ENCODE measurements at regions not wholly inside any gene's neighbourhood (a gene's known extent, or its start where the extent isn't known, plus 50 kb on each side); places are given as distances from the start of the nearest gene placed in this dataset.

GRCh38 chrX:7789200-7789599, 53.8 kb upstream of the VCX start:
- no peaks in the 10 kb centered on the region for H3K9me3 ChIP-seq
- intact Hi-C loops (cut with DNase I): no loop called here

GRCh38 chrX:7788334-7788733, 54.6 kb upstream of the VCX start:
- no peak overlapping the region for H3K27ac ChIP-seq
- H3K36me3 ChIP-seq: no peaks in the 10 kb centered on the region
- H3K9me3 ChIP-seq: no peaks in the 10 kb centered on the region
- no peak for DNase-seq
- no peak for TF ChIP-seq CTCF (IDR thresholded peaks at IDR 0.05)
- H3K27me3 ChIP-seq: no peaks in the 10 kb centered on the region
- H3K4me3 ChIP-seq: no peak overlapping the region
- ATAC-seq: no peak
- no peaks in the 10 kb centered on the region for H3K4me1 ChIP-seq
- intact Hi-C loops (cut with DNase I): no loop called here

More at GRCh38 chrX:7789200-7789599, 53.8 kb upstream of the VCX start:
- no peak for TF ChIP-seq CTCF (IDR thresholded peaks at IDR 0.05)
- H3K27ac ChIP-seq: no peak overlapping the region
- H3K4me3 ChIP-seq: no peak overlapping the region
- no peaks in the 10 kb centered on the region for H3K4me1 ChIP-seq
- no peaks in the 10 kb centered on the region for H3K36me3 ChIP-seq
- no peaks in the 10 kb centered on the region for H3K27me3 ChIP-seq
- ATAC-seq (no peak), DNase-seq (no peak)

- no peaks in the 10 kb centered on the region for H3K36me3 ChIP-seq
- H3K4me1 ChIP-seq: no peaks in the 10 kb centered on the region
- no peak for ATAC-seq
- intact Hi-C loops (cut with DNase I): no loop called here
- H3K9me3 ChIP-seq: no peaks in the 10 kb centered on the region
- no peaks in the 10 kb centered on the region for H3K27me3 ChIP-seq
- no peak for TF ChIP-seq CTCF (IDR thresholded peaks at IDR 0.05)
- no peak overlapping the region for H3K4me3 ChIP-seq
- DNase-seq: no peak
- H3K27ac ChIP-seq: no peak overlapping the region
These were observed 55.3 kb upstream of the VCX start for GRCh38 chrX:7787714-7788113.

- no peak for DNase-seq
These were observed 58.4 kb upstream of the VCX start for GRCh38 chrX:7784580-7784979.

GRCh38 chrX:7779644-7780043, 63.3 kb upstream of the VCX start:
- Histone ChIP-seq H3K9me3 (no peaks in the 10 kb centered on the region), H3K36me3 (no peaks in the 10 kb centered on the region), H3K27ac (no peak overlapping the region), H3K4me3 (no peak overlapping the region), H3K27me3 (no peaks in the 10 kb centered on the region), H3K4me1 (no peaks in the 10 kb centered on the region)
- intact Hi-C loops (cut with DNase I): no loop called here
- TF ChIP-seq CTCF (IDR thresholded peaks at IDR 0.05): no peak
- no peak for DNase-seq
- no peak for ATAC-seq

More at GRCh38 chrX:7784580-7784979, 58.4 kb upstream of the VCX start:
- no peaks in the 10 kb centered on the region for H3K27me3 ChIP-seq
- H3K27ac ChIP-seq: no peak overlapping the region
- no peaks in the 10 kb centered on the region for H3K36me3 ChIP-seq
- no peaks in the 10 kb centered on the region for H3K4me1 ChIP-seq
- no peak for TF ChIP-seq CTCF (IDR thresholded peaks at IDR 0.05)
- no peak overlapping the region for H3K4me3 ChIP-seq
- no peak for ATAC-seq
- no peaks in the 10 kb centered on the region for H3K9me3 ChIP-seq
- intact Hi-C loops (cut with DNase I): no loop called here

GRCh38 chrX:7775987-7776386, 67.0 kb upstream of the VCX start:
- DNase-seq (no peak), ATAC-seq (no peak)
- Histone ChIP-seq H3K9me3 (no peaks in the 10 kb centered on the region), H3K36me3 (no peaks in the 10 kb centered on the region), H3K27me3 (no peaks in the 10 kb centered on the region), H3K4me1 (no peaks in the 10 kb centered on the region), H3K4me3 (no peak overlapping the region), H3K27ac (no peak overlapping the region)
- intact Hi-C loops (cut with DNase I): no loop called here
- TF ChIP-seq CTCF (IDR thresholded peaks at IDR 0.05): no peak

All from upper lobe of right lung (tissue), 1 donor.